ENCODE measurements at regions not wholly inside any gene's neighbourhood (a gene's known extent, or its start where the extent isn't known, plus 50 kb on each side); places are given as distances from the start of the nearest gene placed in this dataset.

DNA sequence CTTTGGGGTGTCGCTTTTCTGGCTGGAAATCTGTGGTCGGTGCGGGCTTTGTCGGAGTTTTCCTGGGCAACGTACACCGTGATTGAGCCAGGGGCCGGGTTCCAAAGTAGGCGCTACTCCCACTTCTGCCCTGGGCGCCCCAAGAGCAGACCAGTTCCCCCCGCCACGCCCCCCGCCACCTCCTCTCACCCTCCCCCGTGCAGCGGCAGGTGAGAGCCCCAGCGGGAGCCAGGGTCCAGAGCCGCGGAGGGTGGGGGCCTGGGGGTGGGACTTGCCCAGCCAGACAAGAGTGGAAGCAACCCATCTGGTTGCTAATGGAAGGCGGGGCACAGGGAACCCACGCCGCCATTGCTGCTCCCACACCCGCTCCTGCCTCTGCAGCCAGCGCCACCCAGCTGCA lies 2195.9 kb downstream of the PCDH9 start:
- Histone ChIP-seq H3K4me3 (ENCODE audit: low read depth, low read length) (no peak overlapping the region), H3K4me1 (no peaks in the 10 kb centered on the region), H3K9me3 (no peaks in the 10 kb centered on the region), H3K27me3 (no peaks in the 10 kb centered on the region), H3K36me3 (no peaks in the 10 kb centered on the region)
- TF ChIP-seq, protein P1, sequence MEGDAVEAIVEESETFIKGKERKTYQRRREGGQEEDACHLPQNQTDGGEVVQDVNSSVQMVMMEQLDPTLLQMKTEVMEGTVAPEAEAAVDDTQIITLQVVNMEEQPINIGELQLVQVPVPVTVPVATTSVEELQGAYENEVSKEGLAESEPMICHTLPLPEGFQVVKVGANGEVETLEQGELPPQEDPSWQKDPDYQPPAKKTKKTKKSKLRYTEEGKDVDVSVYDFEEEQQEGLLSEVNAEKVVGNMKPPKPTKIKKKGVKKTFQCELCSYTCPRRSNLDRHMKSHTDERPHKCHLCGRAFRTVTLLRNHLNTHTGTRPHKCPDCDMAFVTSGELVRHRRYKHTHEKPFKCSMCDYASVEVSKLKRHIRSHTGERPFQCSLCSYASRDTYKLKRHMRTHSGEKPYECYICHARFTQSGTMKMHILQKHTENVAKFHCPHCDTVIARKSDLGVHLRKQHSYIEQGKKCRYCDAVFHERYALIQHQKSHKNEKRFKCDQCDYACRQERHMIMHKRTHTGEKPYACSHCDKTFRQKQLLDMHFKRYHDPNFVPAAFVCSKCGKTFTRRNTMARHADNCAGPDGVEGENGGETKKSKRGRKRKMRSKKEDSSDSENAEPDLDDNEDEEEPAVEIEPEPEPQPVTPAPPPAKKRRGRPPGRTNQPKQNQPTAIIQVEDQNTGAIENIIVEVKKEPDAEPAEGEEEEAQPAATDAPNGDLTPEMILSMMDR (IDR thresholded peaks at IDR 0.05; ENCODE audit: low read depth, low read length): no peak
- DNase-seq: no peak

DNA sequence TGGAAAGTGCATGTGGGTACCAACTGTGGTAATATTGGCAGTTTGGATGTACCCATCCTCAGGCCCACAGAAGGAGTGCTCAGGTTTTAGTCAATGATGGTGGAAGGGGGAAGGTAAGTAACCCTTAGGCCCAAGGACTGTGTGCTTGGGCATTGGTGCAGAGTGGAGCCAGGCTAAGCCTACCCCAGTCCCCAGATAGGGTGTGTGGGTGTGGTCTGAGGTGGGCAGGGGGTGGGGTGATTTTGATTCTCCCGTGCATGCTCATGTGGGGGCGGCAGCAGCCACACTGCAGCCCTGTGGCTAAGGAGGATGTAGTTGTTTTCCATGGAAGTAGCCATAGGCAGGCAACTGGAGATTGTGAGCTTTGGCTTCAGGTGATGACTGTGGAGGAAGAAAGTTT lies 2197.3 kb downstream of the PCDH9 start:
- TF ChIP-seq, protein P1 (IDR thresholded peaks at IDR 0.05; ENCODE audit: low read depth, low read length): no peak
- H3K4me3 ChIP-seq (ENCODE audit: low read depth, low read length): no peak overlapping the region
- no peaks in the 10 kb centered on the region for H3K9me3 ChIP-seq
- no peaks in the 10 kb centered on the region for H3K4me1 ChIP-seq
- H3K27me3 ChIP-seq: no peaks in the 10 kb centered on the region
- DNase-seq: no peak
- no peaks in the 10 kb centered on the region for H3K36me3 ChIP-seq

DNA sequence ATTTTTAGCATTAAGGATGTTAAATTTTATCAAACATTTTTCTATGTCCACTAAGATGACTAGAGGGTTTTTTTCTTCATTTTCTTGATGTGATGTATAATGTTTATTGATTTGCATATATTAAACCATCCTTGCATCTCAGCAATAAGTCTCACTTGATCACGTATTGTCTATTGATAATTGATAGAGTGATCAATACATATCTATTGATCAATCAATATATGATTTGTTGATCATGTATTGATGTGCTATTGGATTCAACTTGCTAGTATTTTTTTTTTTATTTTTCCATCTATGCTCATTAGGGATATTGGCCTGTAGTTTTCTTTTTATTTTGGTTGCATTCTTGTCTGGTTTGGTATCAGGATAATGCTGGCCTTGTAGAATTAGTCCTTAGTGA lies 2202.0 kb downstream of the PCDH9 start:
- TF ChIP-seq, protein P1 (IDR thresholded peaks at IDR 0.05; ENCODE audit: low read depth, low read length): no peak
- no peaks in the 10 kb centered on the region for H3K36me3 ChIP-seq
- H3K4me1 ChIP-seq: no peaks in the 10 kb centered on the region
- H3K4me3 ChIP-seq (ENCODE audit: low read depth, low read length): no peak overlapping the region
- DNase-seq: no peak
- H3K27me3 ChIP-seq: no peaks in the 10 kb centered on the region
- no peaks in the 10 kb centered on the region for H3K9me3 ChIP-seq

DNA sequence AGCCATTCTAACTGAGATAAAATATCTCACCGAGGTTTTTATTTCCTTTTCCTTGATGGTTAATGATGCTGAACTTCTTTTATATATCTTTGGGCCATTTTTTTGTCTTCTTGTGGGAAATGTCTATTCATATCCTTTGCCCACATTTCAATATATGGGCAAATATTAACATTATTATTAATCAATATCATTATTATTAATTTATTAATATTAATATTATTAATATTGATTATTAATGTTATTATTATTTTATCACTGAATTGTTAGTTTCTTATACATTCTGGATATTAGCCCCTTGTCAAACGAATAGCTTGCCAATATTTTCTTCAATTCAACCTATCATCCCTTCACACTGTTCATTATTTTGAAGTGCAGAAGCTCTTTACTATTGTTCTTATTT lies 2203.6 kb downstream of the PCDH9 start:
- TF ChIP-seq, protein P1 (IDR thresholded peaks at IDR 0.05; ENCODE audit: low read depth, low read length): no peak

DNA sequence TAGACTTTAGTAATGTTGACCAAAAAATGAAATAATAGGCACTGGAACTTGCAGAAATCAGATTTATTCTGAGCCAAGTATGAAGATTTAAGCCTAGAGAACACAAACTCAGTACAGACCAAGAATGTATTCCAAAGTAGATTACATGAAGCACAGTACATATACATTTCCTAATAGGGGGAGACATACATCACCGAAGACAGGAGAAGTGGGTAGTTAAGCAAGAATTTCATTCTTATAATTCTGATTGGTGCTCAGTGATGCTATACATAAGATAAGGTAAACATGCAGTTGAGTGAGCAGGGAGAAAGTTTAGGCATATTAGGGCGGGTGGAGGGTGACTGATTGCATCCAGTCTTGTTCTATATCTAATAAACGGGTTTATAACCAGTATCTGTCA lies 2218.8 kb downstream of the PCDH9 start:
- DNase-seq: peak; percentile 16
- TF ChIP-seq, protein P1 (IDR thresholded peaks at IDR 0.05; ENCODE audit: low read depth, low read length): peak; percentile 26
- no peaks in the 10 kb centered on the region for H3K36me3 ChIP-seq

More for the DNA sequence above, 2203.6 kb downstream of the PCDH9 start:
- Histone ChIP-seq H3K4me3 (ENCODE audit: low read depth, low read length) (no peak overlapping the region), H3K27me3 (no peaks in the 10 kb centered on the region), H3K4me1 (no peaks in the 10 kb centered on the region), H3K36me3 (no peaks in the 10 kb centered on the region), H3K9me3 (no peaks in the 10 kb centered on the region)
- DNase-seq: no peak

DNA sequence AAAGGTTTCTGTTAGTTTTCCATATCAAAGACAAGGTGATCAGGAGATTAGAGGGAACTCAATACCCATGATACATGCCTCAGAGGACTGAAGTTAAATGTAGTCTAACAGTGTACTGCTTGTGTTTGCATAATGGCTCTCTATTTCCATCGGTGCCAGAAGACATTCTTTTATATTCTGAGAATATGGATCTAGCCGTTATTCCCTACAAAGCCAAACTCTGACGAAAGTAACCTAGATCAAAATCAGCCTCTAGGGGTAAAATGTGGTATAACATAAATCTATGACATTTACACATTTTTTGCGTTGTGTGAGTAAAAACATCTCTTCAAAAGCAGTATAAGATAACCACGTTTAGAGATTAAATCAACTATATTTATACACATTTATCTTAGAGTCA lies 2232.7 kb downstream of the PCDH9 start:
- no peaks in the 10 kb centered on the region for H3K27me3 ChIP-seq
- H3K4me3 ChIP-seq (ENCODE audit: low read depth, low read length): no peak overlapping the region
- H3K9me3 ChIP-seq: no peaks in the 10 kb centered on the region
- TF ChIP-seq, protein P1 (IDR thresholded peaks at IDR 0.05; ENCODE audit: low read depth, low read length): 0 out of 2 replicates have a peak, but pooled peaks have one; percentile 6
- no peak for DNase-seq
- no peaks in the 10 kb centered on the region for H3K4me1 ChIP-seq
- H3K36me3 ChIP-seq: no peaks in the 10 kb centered on the region

More for the DNA sequence above, 2218.8 kb downstream of the PCDH9 start:
- Histone ChIP-seq H3K4me3 (ENCODE audit: low read depth, low read length) (no peak overlapping the region), H3K4me1 (peaks cover 7% of the 10 kb centered on the region), H3K27me3 (no peaks in the 10 kb centered on the region), H3K9me3 (no peaks in the 10 kb centered on the region)

Measured in BE2C (cell line).